OCI-LY3 (cell line): ENCODE measurements at regions not wholly inside any gene's neighbourhood (a gene's known extent, or its start where the extent isn't known, plus 50 kb on each side); places are given as distances from the start of the nearest gene placed in this dataset.

ENCODE experiments used
- EZH2phosphoT487 ChIP-seq: fragments of 200-600 bp; shearing (Covaris generic); IDR thresholded peaks from 2 replicates; pipeline ENCODE4 v1.6.1; 2018; ENCODE audit warnings: antibody characterized with exemption, mixed run types, low read depth
- TF ChIP-seq, protein P1 (sequence below): fragments of 200-600, 300-600 bp; sonication (generic); IDR thresholded peaks from 2 replicates; pipeline ENCODE4 v1.5.1; 2014; ENCODE audit warnings: antibody characterized with exemption, low read length, low read depth

DNA sequence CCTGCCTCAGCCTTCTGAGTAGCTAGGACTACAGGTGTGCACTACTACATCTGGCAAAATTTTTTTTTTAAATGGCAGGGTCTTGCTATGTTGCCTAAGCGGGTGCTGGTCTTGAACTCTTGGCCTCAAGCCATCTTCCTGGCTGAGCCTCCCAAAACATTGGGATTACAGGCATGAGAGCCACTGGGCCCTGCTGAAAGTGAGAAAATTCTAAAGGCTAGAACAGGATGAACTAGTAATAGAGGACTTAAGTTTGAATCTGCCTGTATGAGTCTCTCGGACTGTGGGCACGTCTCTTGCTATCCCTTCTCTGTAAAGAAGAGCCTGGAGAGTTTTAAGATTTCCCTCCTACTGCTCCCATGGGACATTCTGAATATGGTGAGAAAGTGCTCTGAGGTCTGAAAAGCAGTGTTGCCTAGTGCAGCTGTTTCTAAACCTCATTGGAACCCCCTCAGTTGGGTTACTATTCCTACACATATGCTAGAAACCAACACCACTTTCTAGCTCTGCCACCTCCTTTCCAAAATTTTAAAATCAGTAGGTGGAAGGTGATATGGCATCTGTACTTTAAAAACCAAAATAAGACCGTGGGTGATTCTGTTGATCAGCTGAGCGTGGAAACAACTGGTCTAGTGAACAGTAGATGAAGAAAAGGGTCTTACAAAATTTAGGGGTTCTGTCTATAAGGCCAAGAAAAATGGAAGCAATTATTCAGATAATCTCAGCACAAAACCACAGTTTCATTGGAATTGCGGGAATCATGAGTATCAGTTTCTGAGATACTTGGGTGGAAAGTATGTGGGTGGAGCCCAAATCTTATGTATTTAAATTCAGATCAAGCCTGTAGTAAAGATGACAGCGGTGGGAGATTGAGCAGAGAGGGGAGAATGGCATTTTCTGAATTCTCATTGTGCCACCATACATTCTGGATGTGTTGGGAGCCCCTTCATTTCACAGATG, 259.8 kb upstream of the CXCR4 start:
- TF ChIP-seq, protein P1, sequence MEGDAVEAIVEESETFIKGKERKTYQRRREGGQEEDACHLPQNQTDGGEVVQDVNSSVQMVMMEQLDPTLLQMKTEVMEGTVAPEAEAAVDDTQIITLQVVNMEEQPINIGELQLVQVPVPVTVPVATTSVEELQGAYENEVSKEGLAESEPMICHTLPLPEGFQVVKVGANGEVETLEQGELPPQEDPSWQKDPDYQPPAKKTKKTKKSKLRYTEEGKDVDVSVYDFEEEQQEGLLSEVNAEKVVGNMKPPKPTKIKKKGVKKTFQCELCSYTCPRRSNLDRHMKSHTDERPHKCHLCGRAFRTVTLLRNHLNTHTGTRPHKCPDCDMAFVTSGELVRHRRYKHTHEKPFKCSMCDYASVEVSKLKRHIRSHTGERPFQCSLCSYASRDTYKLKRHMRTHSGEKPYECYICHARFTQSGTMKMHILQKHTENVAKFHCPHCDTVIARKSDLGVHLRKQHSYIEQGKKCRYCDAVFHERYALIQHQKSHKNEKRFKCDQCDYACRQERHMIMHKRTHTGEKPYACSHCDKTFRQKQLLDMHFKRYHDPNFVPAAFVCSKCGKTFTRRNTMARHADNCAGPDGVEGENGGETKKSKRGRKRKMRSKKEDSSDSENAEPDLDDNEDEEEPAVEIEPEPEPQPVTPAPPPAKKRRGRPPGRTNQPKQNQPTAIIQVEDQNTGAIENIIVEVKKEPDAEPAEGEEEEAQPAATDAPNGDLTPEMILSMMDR = no peak
- TF ChIP-seq EZH2phosphoT487 = no peak
